T1000 (cell line): ENCODE measurements at regions not wholly inside any gene's neighbourhood (a gene's known extent, or its start where the extent isn't known, plus 50 kb on each side); places are given as distances from the start of the nearest gene placed in this dataset.

ENCODE experiments used
- DNase-seq: peaks from one replicate; lab custom pipeline; 2025; ENCODE audit warnings: mixed read lengths; lab: John Stamatoyannopoulos, UW

DNA sequence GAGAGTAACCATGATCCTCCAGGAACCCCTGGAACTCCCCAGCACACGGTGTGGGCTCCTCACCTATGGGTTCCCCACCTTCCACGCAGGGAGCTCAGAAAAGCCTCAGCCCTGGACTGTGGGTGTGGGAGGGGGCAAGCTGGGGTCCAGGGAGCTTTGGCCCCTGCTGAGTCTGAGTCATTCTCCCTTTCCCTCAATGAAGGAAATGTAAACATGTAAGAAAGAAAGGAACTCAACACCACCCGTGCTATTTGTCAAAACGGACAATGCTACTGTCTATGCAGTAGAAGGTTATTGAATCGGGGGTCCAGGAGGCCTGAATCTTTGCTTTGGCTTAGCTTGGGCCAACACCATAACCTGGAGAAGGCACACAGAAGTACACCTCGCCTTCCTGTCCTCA is 222.8 kb downstream of the PMP22 start:
- DNase-seq: no peak

DNA sequence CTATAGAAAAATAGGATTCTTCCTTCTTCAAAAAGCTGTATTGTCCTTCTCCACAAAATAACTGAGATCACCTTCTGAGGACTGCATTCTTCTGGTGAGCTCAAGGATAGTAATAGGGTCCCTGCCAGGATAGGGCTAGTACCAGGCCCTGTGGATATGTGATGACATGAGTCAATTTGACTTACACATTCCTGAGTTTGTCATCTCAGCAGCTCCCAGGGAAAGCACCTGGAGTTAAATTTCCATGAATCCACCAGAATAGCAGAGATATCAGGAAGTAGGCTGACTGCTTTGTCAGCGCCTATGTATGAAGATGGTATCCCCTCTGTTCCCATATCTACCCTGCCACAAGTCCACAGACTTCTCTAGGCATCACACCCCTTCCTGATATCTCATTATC is 225.8 kb downstream of the PMP22 start:
- no peak for DNase-seq

DNA sequence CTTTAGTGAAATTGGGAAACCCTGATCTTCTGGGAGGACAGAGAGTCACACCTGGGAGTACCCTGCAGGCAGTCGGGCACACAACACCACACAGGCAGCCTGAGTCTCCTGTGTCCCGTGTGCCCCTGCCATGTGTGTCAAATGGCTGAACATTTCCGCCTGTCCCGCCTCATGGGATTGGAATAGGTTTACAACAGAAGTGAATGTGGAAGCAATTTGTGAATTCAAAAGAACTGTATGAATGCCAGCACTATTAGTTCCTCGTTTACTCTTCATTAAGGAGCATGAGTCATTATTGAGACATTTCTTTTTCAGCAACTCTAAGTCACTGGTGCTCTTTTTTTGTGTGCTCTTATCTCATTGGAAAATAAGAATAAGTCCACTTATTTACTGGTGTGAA is 226.5 kb downstream of the PMP22 start:
- peak; percentile 15 for DNase-seq

GRCh38 chr17:15036238-15036637 is 228.9 kb downstream of the PMP22 start:
- DNase-seq: no peak

- DNase-seq: no peak
These were observed 233.2 kb downstream of the PMP22 start for GRCh38 chr17:15031975-15032374.

DNA sequence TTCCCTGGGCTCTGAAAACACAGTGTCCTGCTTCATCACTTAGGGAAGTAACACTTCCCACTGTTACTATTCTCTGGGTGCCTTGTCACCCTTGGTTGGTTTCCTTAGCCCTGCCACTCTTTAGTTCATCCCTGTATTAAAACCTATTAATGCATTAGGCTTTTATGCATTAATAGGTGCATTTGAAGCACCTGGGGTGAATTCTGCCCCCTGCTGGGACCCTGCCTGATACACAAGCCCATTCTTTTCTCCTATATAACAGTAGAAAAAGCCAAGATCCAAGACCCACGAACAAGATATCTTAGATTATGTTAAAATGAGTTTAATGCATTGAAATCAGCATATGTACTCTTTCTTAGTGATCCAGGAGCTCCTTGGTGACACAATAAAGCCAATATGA is 235.7 kb downstream of the PMP22 start:
- no peak for DNase-seq

GRCh38 chr17:15027853-15028252 is 237.3 kb downstream of the PMP22 start:
- no peak for DNase-seq

GRCh38 chr17:15026088-15026487 is 239.0 kb downstream of the PMP22 start:
- DNase-seq: no peak

- no peak for DNase-seq
These were observed 241.4 kb downstream of the PMP22 start for GRCh38 chr17:15023589-15024336.

DNA sequence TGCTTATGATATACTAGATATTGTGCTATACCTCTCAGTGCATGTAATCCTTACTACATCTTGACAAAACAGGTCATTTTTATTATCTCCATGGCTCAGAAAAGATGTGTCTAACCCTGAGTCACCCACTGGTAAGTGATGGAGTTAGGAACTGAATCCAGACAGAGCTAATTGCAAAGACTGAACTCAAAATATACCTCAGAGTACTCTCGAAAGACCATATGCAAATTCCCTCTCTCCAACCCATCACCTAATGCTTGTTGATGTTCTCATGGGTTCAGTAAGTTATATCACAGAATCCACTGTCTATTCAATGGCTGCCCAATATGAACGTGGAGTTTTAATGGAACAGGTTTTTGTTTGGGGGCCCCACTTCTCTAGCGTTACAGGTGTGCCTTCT is 246.0 kb downstream of the PMP22 start:
- DNase-seq: no peak

DNA sequence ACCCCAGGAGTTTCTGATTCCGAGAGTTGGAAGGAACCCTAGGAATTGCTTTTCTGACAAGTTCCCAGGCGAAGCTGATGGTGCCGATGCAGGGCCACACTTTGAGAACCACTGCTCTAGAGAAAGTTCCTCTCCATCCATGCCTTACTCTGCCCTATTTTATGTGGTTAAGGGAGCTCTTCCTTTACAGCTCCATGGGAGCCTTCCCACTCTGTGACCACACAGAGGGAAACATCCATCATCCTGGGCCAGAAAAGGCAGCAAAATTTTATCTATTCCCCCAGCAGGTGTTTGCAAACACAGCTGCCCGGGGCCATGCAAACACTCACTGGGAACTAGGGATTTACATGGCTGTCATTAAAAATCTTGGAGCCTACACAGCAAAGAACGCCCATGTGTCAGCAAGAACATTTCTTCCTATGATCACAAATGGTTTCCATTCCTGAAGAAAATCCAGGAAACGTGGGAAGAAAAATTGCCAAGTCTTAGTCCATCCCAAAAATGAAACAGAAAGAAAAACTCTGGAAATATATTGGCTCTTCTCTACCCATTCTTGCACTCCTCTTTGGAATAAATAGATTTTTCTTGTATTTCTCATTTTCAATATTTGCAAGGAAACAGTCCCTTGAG is 252.7 kb downstream of the PMP22 start:
- no peak for DNase-seq

GRCh38 chr17:15009087-15009486 is 256.0 kb downstream of the PMP22 start:
- no peak for DNase-seq

GRCh38 chr17:15007147-15007553 is 258.0 kb downstream of the PMP22 start:
- DNase-seq: no peak

DNA sequence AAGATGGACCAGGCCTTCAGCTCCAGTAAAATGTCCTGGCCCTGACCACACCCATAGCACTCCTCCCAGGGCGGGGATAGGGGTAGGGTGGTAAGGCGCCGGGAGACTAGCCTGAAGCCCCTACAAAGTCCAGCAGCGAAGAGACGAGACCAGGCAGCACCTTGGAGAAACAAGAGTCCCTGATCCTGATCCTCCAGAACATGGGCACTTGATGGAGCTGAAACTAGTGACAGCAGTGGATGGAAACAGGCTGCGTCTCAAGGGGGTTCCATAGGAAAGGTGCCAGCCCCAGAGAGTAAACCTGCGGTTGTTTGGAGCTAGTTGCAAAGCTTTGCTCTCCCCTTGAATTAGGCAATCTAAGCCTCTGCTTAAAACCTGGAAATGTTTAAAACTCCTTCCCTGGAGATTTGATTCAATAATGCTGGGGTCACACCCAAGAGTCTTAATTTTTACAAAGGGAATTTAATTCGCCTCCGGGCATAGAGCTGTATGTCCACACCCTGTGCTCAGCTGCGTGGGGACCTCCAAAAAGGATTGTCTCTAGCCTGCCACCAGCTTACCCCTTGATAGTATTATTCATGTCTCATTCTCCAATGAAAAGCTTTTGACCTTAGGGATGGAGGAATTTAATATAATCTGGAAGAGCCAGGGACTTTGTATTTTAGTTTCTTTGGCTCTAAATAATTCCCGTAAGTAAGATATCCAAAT is 258.6 kb downstream of the PMP22 start:
- DNase-seq: no peak

DNA sequence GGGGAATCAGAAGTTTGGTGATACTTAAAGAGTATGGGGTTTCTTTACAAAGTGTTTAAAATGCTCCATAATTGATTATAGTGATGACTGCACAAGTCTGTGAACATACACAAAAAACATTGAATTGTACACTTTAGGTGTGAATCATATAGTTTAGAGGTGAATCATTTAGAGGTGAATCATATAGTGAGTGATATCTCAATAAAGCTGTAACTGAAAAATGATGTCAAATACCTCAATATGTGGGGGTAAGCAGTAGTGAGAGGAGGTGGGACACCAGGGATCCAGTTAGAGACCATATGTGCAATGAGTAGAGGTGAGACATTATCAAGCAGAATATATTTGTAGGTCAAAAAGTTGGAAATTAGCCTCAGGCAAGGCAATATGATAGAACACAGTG is 264.5 kb downstream of the PMP22 start:
- DNase-seq: no peak

GRCh38 chr17:14997290-14997689 is 267.8 kb downstream of the PMP22 start:
- no peak for DNase-seq

- DNase-seq: no peak
These were observed 279.0 kb downstream of the PMP22 start for GRCh38 chr17:14986127-14986526.

GRCh38 chr17:14972844-14973243 is 292.3 kb downstream of the PMP22 start:
- no peak for DNase-seq

DNA sequence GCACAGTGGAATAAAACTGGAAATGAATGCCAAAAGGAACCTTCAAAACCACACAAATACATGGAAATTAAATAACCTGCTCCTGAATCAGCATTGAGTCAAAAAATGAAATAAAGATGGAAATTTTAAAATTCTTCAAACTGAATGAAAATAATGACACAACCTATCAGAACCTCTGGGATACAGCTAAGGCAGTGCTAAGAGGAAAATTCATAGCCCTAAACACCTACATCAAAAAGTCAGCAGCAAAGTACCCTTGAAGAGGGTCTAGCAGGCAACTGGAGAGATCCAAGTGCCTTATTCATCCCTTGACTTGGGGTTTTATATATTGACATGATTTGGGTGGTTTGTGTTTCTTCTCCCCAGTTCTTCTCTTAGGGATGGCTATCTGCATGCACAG is 294.1 kb downstream of the PMP22 start:
- no peak for DNase-seq

DNA sequence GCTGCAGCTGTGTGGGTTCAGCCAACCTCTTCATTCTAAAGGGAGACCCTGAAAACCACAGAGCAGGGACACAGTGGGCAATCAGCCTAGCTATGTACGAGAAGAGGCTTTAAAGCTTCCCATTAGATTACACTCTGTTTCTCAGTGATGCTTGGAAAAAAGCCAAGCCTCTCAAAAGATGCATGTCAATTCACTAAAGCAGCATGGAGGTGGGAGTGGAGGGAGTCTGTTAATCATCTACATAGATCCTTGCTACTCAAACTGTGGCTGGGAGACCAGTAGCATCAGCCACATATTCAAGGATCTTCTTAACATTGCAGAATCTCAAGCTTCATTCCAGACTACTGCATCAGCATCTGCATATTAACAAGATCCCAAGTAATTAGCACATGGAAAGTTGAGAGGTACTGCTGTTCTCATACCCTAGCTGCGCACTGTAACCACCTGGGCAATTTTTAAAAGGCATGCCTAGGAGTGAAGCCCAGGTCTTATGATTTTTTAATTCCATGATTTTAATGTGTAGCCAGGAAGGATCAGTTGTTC is 305.9 kb downstream of the PMP22 start:
- no peak for DNase-seq

GRCh38 chr17:14953405-14953804 is 311.7 kb downstream of the PMP22 start:
- DNase-seq: no peak

- no peak for DNase-seq
These were observed 314.4 kb downstream of the PMP22 start for GRCh38 chr17:14950686-14951085.

DNA sequence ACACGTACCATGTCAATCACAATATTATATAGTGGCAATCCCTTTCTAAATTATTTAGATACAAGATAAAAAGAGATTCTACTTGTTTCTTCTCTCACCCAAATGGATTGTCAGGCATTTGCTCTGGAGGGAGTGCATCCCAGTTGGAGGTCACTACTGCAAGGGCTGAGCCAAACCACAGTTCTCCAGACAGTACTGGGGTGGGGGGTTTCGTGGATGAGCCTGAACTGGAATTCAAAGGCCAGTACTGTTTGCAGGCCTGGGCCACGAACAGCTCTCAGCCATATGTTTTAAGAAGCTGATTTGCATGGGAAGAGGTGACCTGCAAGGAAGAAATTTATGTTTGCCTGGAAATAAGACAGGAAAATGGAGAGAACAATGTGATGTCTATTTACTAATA is 314.9 kb downstream of the PMP22 start:
- DNase-seq: no peak
